ENCODE measurements at regions not wholly inside any gene's neighbourhood (a gene's known extent, or its start where the extent isn't known, plus 50 kb on each side); places are given as distances from the start of the nearest gene placed in this dataset.

DNA sequence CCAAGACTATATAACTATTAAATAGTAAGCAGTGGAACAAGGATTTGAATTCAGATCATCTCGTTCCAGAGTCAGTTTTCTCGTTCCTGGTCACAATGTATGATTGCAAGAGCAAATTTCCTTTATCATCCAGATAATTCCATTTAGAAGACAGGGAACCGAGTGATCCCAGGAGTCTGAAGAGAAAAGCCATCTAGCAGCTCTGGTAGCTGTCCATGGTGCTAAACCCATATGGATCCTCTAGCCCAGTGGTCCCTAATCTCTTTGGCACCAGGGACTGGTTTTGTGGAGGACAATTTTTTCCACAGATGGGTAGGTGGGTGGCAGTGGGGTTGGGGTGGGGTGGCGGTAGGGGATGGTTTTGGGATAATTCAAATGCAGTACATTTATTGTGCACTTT lies 229.4 kb downstream of the PTPRU start:
- no peaks in the 10 kb centered on the region for H3K4me1 ChIP-seq (ENCODE audit: low read depth, poor library complexity, severe bottlenecking)
- H3K9ac ChIP-seq: no peak overlapping the region
- H4K20me1 ChIP-seq (ENCODE audit: insufficient read depth): no peaks in the 10 kb centered on the region
- peaks cover 2% of the 10 kb centered on the region; the same call in 1 of the 2 replicates for H3K27me3 ChIP-seq (ENCODE audit: insufficient read depth, low read depth)
- no peak overlapping the region for H2AFZ ChIP-seq (ENCODE audit: low read depth)
- no peak overlapping the region for H3K27ac ChIP-seq
- no peaks in the 10 kb centered on the region for H3K36me3 ChIP-seq (ENCODE audit: insufficient read depth)
- H3K79me2 ChIP-seq (ENCODE audit: insufficient read depth, low read depth): no peaks in the 10 kb centered on the region
- no peak overlapping the region for H3K4me3 ChIP-seq (IDR thresholded peaks at IDR 0.05; ENCODE audit: insufficient read depth, low read depth, low read length)
- TF ChIP-seq, protein P1, sequence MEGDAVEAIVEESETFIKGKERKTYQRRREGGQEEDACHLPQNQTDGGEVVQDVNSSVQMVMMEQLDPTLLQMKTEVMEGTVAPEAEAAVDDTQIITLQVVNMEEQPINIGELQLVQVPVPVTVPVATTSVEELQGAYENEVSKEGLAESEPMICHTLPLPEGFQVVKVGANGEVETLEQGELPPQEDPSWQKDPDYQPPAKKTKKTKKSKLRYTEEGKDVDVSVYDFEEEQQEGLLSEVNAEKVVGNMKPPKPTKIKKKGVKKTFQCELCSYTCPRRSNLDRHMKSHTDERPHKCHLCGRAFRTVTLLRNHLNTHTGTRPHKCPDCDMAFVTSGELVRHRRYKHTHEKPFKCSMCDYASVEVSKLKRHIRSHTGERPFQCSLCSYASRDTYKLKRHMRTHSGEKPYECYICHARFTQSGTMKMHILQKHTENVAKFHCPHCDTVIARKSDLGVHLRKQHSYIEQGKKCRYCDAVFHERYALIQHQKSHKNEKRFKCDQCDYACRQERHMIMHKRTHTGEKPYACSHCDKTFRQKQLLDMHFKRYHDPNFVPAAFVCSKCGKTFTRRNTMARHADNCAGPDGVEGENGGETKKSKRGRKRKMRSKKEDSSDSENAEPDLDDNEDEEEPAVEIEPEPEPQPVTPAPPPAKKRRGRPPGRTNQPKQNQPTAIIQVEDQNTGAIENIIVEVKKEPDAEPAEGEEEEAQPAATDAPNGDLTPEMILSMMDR (conservative IDR thresholded peaks at IDR 0.05; ENCODE audit: low read depth, low read length): no peak
- no peak overlapping the region for H3K4me2 ChIP-seq

DNA sequence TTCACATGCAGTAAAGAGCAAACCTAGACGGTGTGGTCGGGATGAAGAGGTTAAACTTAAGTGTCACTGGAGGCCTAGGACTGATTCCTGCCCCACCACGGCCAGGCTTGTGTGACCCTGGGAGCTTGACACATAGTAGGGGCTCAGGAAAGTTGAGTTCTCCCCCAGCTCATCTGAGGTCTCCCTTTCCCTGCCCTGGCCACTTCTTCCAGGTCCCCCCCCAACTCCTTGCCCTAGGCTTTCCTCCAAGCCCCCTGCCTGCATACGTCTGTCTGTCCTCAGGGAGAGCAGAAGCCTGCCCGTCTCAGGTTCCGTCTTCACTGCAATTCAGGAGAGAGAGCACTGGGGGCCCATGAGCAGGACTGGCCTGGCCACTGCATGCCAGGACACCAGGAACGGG lies 225.8 kb downstream of the PTPRU start:
- no peak overlapping the region for H3K9ac ChIP-seq
- H3K4me2 ChIP-seq: no peak overlapping the region
- no peak overlapping the region for H3K4me3 ChIP-seq (IDR thresholded peaks at IDR 0.05; ENCODE audit: insufficient read depth, low read depth, low read length)
- H3K27ac ChIP-seq: no peak overlapping the region
- H3K27me3 ChIP-seq (ENCODE audit: insufficient read depth, low read depth): no peaks in the 10 kb centered on the region; the same call in 1 of the 2 replicates
- no peak overlapping the region for H2AFZ ChIP-seq (ENCODE audit: low read depth)
- H3K79me2 ChIP-seq (ENCODE audit: insufficient read depth, low read depth): no peaks in the 10 kb centered on the region
- H3K36me3 ChIP-seq (ENCODE audit: insufficient read depth): no peaks in the 10 kb centered on the region
- TF ChIP-seq, protein P1 (conservative IDR thresholded peaks at IDR 0.05; ENCODE audit: low read depth, low read length): no peak
- H4K20me1 ChIP-seq (ENCODE audit: insufficient read depth): no peaks in the 10 kb centered on the region
- H3K4me1 ChIP-seq (ENCODE audit: low read depth, poor library complexity, severe bottlenecking): no peaks in the 10 kb centered on the region

DNA sequence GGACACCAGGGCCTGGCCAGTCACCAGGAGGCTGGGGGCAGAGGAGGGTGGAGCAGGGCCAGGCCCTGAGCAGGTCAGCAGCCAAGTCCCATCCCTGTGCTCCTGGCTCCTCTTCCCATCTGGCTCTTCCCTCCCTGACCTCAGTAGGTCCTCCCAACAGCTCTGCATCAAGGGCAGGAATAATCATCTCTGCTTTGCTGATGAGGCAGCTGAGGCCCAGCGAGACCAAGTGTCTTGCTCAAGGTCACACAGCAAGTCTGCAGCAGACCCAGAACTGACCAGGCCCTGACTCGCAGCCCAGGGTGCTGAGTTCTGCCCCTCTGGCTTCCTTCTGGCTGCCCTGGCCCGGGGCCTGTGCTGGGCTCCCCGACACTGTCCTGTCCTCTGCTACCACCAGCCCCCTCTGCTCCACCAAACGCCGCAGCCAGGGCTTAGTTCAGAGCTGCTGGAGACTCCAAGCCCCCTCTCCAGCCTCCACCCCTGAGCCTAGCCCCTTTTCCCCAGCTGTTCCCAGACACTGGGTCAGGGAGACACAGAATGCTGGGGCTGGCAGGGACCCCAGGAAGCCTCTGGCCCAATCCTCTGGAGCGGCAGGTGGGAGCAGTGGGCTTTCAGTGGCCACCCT lies 224.9 kb downstream of the PTPRU start:
- Histone ChIP-seq H4K20me1 (ENCODE audit: insufficient read depth) (no peaks in the 10 kb centered on the region), H2AFZ (ENCODE audit: low read depth) (no peak overlapping the region), H3K27ac (no peak overlapping the region), H3K4me2 (no peak overlapping the region), H3K4me1 (ENCODE audit: low read depth, poor library complexity, severe bottlenecking) (no peaks in the 10 kb centered on the region), H3K9ac (no peak overlapping the region), H3K4me3 (IDR thresholded peaks at IDR 0.05; ENCODE audit: insufficient read depth, low read depth, low read length) (no peak overlapping the region), H3K79me2 (ENCODE audit: insufficient read depth, low read depth) (no peaks in the 10 kb centered on the region), H3K36me3 (ENCODE audit: insufficient read depth) (no peaks in the 10 kb centered on the region), H3K27me3 (ENCODE audit: insufficient read depth, low read depth) (peaks cover 2% of the 10 kb centered on the region; the same call in 1 of the 2 replicates)
- TF ChIP-seq, protein P1 (conservative IDR thresholded peaks at IDR 0.05; ENCODE audit: low read depth, low read length): no peak

DNA sequence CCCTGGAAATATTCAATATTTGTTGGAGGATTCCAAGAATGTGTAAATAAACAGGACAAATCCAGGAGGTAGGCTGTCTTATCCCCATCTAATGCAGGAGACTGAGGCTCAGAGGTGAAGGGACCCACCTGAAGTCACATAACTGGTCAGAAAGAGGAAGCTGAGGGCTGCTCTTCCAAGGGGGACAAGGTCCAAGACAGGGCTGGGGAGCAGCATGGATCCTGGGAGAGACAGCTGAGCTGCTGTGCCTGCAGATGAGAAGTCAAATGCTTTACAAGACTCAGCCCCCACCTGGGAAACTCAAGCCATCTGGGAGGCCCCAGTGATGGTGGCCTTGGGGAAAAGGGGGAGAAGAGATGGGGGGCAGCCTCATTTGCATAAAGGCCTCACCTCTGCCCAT lies 224.4 kb downstream of the PTPRU start:
- no peak overlapping the region for H3K27ac ChIP-seq
- H3K9ac ChIP-seq: no peak overlapping the region
- TF ChIP-seq, protein P1 (conservative IDR thresholded peaks at IDR 0.05; ENCODE audit: low read depth, low read length): no peak
- H3K27me3 ChIP-seq (ENCODE audit: insufficient read depth, low read depth): peaks cover 2% of the 10 kb centered on the region; the same call in 1 of the 2 replicates
- H2AFZ ChIP-seq (ENCODE audit: low read depth): no peak overlapping the region
- no peaks in the 10 kb centered on the region for H3K79me2 ChIP-seq (ENCODE audit: insufficient read depth, low read depth)
- no peaks in the 10 kb centered on the region for H3K4me1 ChIP-seq (ENCODE audit: low read depth, poor library complexity, severe bottlenecking)
- no peaks in the 10 kb centered on the region for H3K36me3 ChIP-seq (ENCODE audit: insufficient read depth)
- no peak overlapping the region for H3K4me2 ChIP-seq
- no peak overlapping the region for H3K4me3 ChIP-seq (IDR thresholded peaks at IDR 0.05; ENCODE audit: insufficient read depth, low read depth, low read length)
- no peaks in the 10 kb centered on the region for H4K20me1 ChIP-seq (ENCODE audit: insufficient read depth)

All from KMS-11 (cell line).